ENCODE measurements at regions not wholly inside any gene's neighbourhood (a gene's known extent, or its start where the extent isn't known, plus 50 kb on each side); places are given as distances from the start of the nearest gene placed in this dataset.

GRCh38 chr2:139374296-139374850 is 594.2 kb upstream of the NXPH2 start:
- Mint-ChIP-seq H3K27ac (no peak overlapping the region), H3K4me1 (ENCODE audit: unreplicated experiment) (peaks cover 4% of the 10 kb centered on the region), H3K27me3 (peaks cover 10% of the 10 kb centered on the region), H3K9me3 (peaks cover 8% of the 10 kb centered on the region), H3K36me3 (no peaks in the 10 kb centered on the region), H3K4me3 (no peak overlapping the region)
- no peak for TF ChIP-seq CTCF (conservative IDR thresholded peaks at IDR 0.05)
- DNase-seq (ENCODE audit: extremely low spot score, unreplicated experiment) = no peak

- no peak for DNase-seq (ENCODE audit: extremely low spot score, unreplicated experiment)
- no peak overlapping the region for H3K4me3 Mint-ChIP-seq
- no peak overlapping the region for H3K27ac Mint-ChIP-seq
- no peak for TF ChIP-seq CTCF (conservative IDR thresholded peaks at IDR 0.05)
- peaks cover 4% of the 10 kb centered on the region for H3K4me1 Mint-ChIP-seq (ENCODE audit: unreplicated experiment)
- H3K27me3 Mint-ChIP-seq = peaks cover 4% of the 10 kb centered on the region
- peaks cover 4% of the 10 kb centered on the region for H3K9me3 Mint-ChIP-seq
- no peaks in the 10 kb centered on the region for H3K36me3 Mint-ChIP-seq
These were observed 589.5 kb upstream of the NXPH2 start for GRCh38 chr2:139369423-139370409.

GRCh38 chr2:139367416-139367815 is 587.2 kb upstream of the NXPH2 start:
- Mint-ChIP-seq H3K4me1 (ENCODE audit: unreplicated experiment) (peaks cover 4% of the 10 kb centered on the region), H3K27me3 (peaks cover 7% of the 10 kb centered on the region), H3K9me3 (peaks cover 4% of the 10 kb centered on the region), H3K36me3 (no peaks in the 10 kb centered on the region), H3K4me3 (no peak overlapping the region), H3K27ac (no peak overlapping the region)
- no peak for DNase-seq (ENCODE audit: extremely low spot score, unreplicated experiment)
- TF ChIP-seq CTCF (conservative IDR thresholded peaks at IDR 0.05) = no peak

GRCh38 chr2:139366681-139367080 is 586.5 kb upstream of the NXPH2 start:
- TF ChIP-seq CTCF (conservative IDR thresholded peaks at IDR 0.05) = no peak
- Mint-ChIP-seq H3K4me1 (ENCODE audit: unreplicated experiment) (peaks cover 4% of the 10 kb centered on the region), H3K9me3 (peaks cover 4% of the 10 kb centered on the region), H3K27ac (no peak overlapping the region), H3K36me3 (no peaks in the 10 kb centered on the region), H3K27me3 (peaks cover 7% of the 10 kb centered on the region), H3K4me3 (no peak overlapping the region)
- no peak for DNase-seq (ENCODE audit: extremely low spot score, unreplicated experiment)

- peaks cover 2% of the 10 kb centered on the region for H3K9me3 Mint-ChIP-seq
- H3K4me1 Mint-ChIP-seq (ENCODE audit: unreplicated experiment) = peaks cover 2% of the 10 kb centered on the region
- H3K36me3 Mint-ChIP-seq = no peaks in the 10 kb centered on the region
- H3K27ac Mint-ChIP-seq = no peak overlapping the region
- no peak for DNase-seq (ENCODE audit: extremely low spot score, unreplicated experiment)
- peaks cover 5% of the 10 kb centered on the region for H3K27me3 Mint-ChIP-seq
- H3K4me3 Mint-ChIP-seq = no peak overlapping the region
- TF ChIP-seq CTCF (conservative IDR thresholded peaks at IDR 0.05) = no peak
These were observed 585.0 kb upstream of the NXPH2 start for GRCh38 chr2:139365189-139365588.

Data from type B pancreatic cell (in vitro differentiated cells).